ENCODE measurements at regions not wholly inside any gene's neighbourhood (a gene's known extent, or its start where the extent isn't known, plus 50 kb on each side); places are given as distances from the start of the nearest gene placed in this dataset.

- Mint-ChIP-seq H3K36me3 (no peaks in the 10 kb centered on the region), H3K4me1 (no peaks in the 10 kb centered on the region), H3K27me3 (no peaks in the 10 kb centered on the region), H3K4me3 (no peak overlapping the region), H3K9me3 (no peaks in the 10 kb centered on the region), H3K27ac (no peak overlapping the region)
- no peak for DNase-seq
- ATAC-seq (replicated peaks) = peak in 1 of 2 donors; percentile 14
Measured at GRCh38 chr4:171186700-171187099, 626.5 kb upstream of the GALNTL6 start.

GRCh38 chr4:171181090-171181489 lies 632.1 kb upstream of the GALNTL6 start:
- H3K4me3 Mint-ChIP-seq = no peak overlapping the region
- H3K4me1 Mint-ChIP-seq = no peaks in the 10 kb centered on the region
- no peak overlapping the region for H3K27ac Mint-ChIP-seq
- H3K36me3 Mint-ChIP-seq = no peaks in the 10 kb centered on the region
- ATAC-seq (replicated peaks) (no peak), DNase-seq (no peak)
- H3K27me3 Mint-ChIP-seq = no peaks in the 10 kb centered on the region
- H3K9me3 Mint-ChIP-seq = no peaks in the 10 kb centered on the region

GRCh38 chr4:171170671-171171070 lies 642.5 kb upstream of the GALNTL6 start:
- H3K4me3 Mint-ChIP-seq = no peak overlapping the region
- H3K27me3 Mint-ChIP-seq = no peaks in the 10 kb centered on the region
- ATAC-seq (replicated peaks) (no peak), DNase-seq (no peak)
- H3K9me3 Mint-ChIP-seq = peaks cover 7 to 14% of the 10 kb centered on the region in 2 donors
- no peaks in the 10 kb centered on the region for H3K4me1 Mint-ChIP-seq
- no peaks in the 10 kb centered on the region for H3K36me3 Mint-ChIP-seq
- H3K27ac Mint-ChIP-seq = no peak overlapping the region

GRCh38 chr4:171169396-171169795 lies 643.8 kb upstream of the GALNTL6 start:
- DNase-seq (no peak), ATAC-seq (replicated peaks) (peak in 1 of 2 donors; percentile 16)
- peaks cover 7 to 14% of the 10 kb centered on the region in 2 donors for H3K9me3 Mint-ChIP-seq
- H3K4me1 Mint-ChIP-seq = no peaks in the 10 kb centered on the region
- no peak overlapping the region for H3K4me3 Mint-ChIP-seq
- no peaks in the 10 kb centered on the region for H3K27me3 Mint-ChIP-seq
- no peaks in the 10 kb centered on the region for H3K36me3 Mint-ChIP-seq
- H3K27ac Mint-ChIP-seq = no peak overlapping the region

- Mint-ChIP-seq H3K36me3 (no peaks in the 10 kb centered on the region), H3K27me3 (no peaks in the 10 kb centered on the region), H3K27ac (no peak overlapping the region), H3K9me3 (peaks cover 0 to 3% of the 10 kb centered on the region in 2 donors), H3K4me3 (no peak overlapping the region), H3K4me1 (no peaks in the 10 kb centered on the region)
- ATAC-seq (replicated peaks) = no peak
- no peak for DNase-seq
Measured at GRCh38 chr4:171162478-171162877, 650.7 kb upstream of the GALNTL6 start.

GRCh38 chr4:171157462-171158082 lies 655.6 kb upstream of the GALNTL6 start:
- DNase-seq (no peak), ATAC-seq (replicated peaks) (no peak)
- Mint-ChIP-seq H3K36me3 (no peaks in the 10 kb centered on the region), H3K4me3 (no peak overlapping the region), H3K4me1 (no peaks in the 10 kb centered on the region), H3K9me3 (no peaks in the 10 kb centered on the region), H3K27me3 (no peaks in the 10 kb centered on the region), H3K27ac (no peak overlapping the region)

- no peaks in the 10 kb centered on the region for H3K36me3 Mint-ChIP-seq
- no peak overlapping the region for H3K4me3 Mint-ChIP-seq
- H3K4me1 Mint-ChIP-seq = no peaks in the 10 kb centered on the region
- no peaks in the 10 kb centered on the region for H3K27me3 Mint-ChIP-seq
- no peak overlapping the region for H3K27ac Mint-ChIP-seq
- H3K9me3 Mint-ChIP-seq = no peaks in the 10 kb centered on the region
- ATAC-seq (replicated peaks) (no peak), DNase-seq (no peak)
Measured at GRCh38 chr4:171142639-171143038, 670.6 kb upstream of the GALNTL6 start.

- no peaks in the 10 kb centered on the region for H3K27me3 Mint-ChIP-seq
- ATAC-seq (replicated peaks) = no peak
- H3K36me3 Mint-ChIP-seq = no peaks in the 10 kb centered on the region
- no peak overlapping the region for H3K27ac Mint-ChIP-seq
- no peak for DNase-seq
- H3K4me1 Mint-ChIP-seq = no peaks in the 10 kb centered on the region
- H3K4me3 Mint-ChIP-seq = no peak overlapping the region
- no peaks in the 10 kb centered on the region for H3K9me3 Mint-ChIP-seq
Measured at GRCh38 chr4:171142045-171142444, 671.2 kb upstream of the GALNTL6 start.

GRCh38 chr4:171130256-171130801 lies 682.9 kb upstream of the GALNTL6 start:
- Mint-ChIP-seq H3K9me3 (peaks cover 3% of the 10 kb centered on the region in 2 donors), H3K27me3 (no peaks in the 10 kb centered on the region), H3K4me3 (no peak overlapping the region), H3K27ac (no peak overlapping the region), H3K4me1 (no peaks in the 10 kb centered on the region), H3K36me3 (no peaks in the 10 kb centered on the region)
- DNase-seq (no peak), ATAC-seq (replicated peaks) (no peak)

- H3K27ac Mint-ChIP-seq = no peak overlapping the region
- no peak for ATAC-seq (replicated peaks)
- H3K36me3 Mint-ChIP-seq = no peaks in the 10 kb centered on the region
- no peaks in the 10 kb centered on the region for H3K4me1 Mint-ChIP-seq
- no peak for DNase-seq
- no peaks in the 10 kb centered on the region for H3K9me3 Mint-ChIP-seq
- no peaks in the 10 kb centered on the region for H3K27me3 Mint-ChIP-seq
- no peak overlapping the region for H3K4me3 Mint-ChIP-seq
Measured at GRCh38 chr4:171118091-171118490, 695.1 kb upstream of the GALNTL6 start.

GRCh38 chr4:171117457-171117856 lies 695.7 kb upstream of the GALNTL6 start:
- Mint-ChIP-seq H3K36me3 (no peaks in the 10 kb centered on the region), H3K27ac (no peak overlapping the region), H3K4me3 (no peak overlapping the region), H3K4me1 (no peaks in the 10 kb centered on the region), H3K9me3 (no peaks in the 10 kb centered on the region), H3K27me3 (no peaks in the 10 kb centered on the region)
- ATAC-seq (replicated peaks) (no peak), DNase-seq (no peak)

GRCh38 chr4:171101845-171102244 lies 711.4 kb upstream of the GALNTL6 start:
- no peaks in the 10 kb centered on the region for H3K4me1 Mint-ChIP-seq
- ATAC-seq (replicated peaks) (no peak), DNase-seq (no peak)
- no peak overlapping the region for H3K4me3 Mint-ChIP-seq
- no peaks in the 10 kb centered on the region for H3K36me3 Mint-ChIP-seq
- H3K27me3 Mint-ChIP-seq = no peaks in the 10 kb centered on the region
- H3K27ac Mint-ChIP-seq = no peak overlapping the region
- peaks cover 7 to 11% of the 10 kb centered on the region in 2 donors for H3K9me3 Mint-ChIP-seq

GRCh38 chr4:171087089-171087488 lies 726.1 kb upstream of the GALNTL6 start:
- no peak for ATAC-seq (replicated peaks)
- H3K36me3 Mint-ChIP-seq = no peaks in the 10 kb centered on the region
- DNase-seq = no peak
- no peaks in the 10 kb centered on the region for H3K27me3 Mint-ChIP-seq
- H3K4me1 Mint-ChIP-seq = no peaks in the 10 kb centered on the region
- no peak overlapping the region for H3K4me3 Mint-ChIP-seq
- no peak overlapping the region for H3K27ac Mint-ChIP-seq
- peaks cover 7 to 11% of the 10 kb centered on the region in 2 donors for H3K9me3 Mint-ChIP-seq

- no peaks in the 10 kb centered on the region for H3K4me1 Mint-ChIP-seq
- no peak for ATAC-seq (replicated peaks)
- H3K27me3 Mint-ChIP-seq = no peaks in the 10 kb centered on the region
- H3K36me3 Mint-ChIP-seq = no peaks in the 10 kb centered on the region
- no peak for DNase-seq
- no peak overlapping the region for H3K4me3 Mint-ChIP-seq
- H3K27ac Mint-ChIP-seq = no peak overlapping the region
- H3K9me3 Mint-ChIP-seq = peaks cover 0 to 4% of the 10 kb centered on the region in 2 donors
Measured at GRCh38 chr4:171067422-171067821, 745.8 kb upstream of the GALNTL6 start.

GRCh38 chr4:171049380-171049779 lies 763.8 kb upstream of the GALNTL6 start:
- Mint-ChIP-seq H3K4me3 (no peak overlapping the region), H3K27ac (no peak overlapping the region), H3K27me3 (no peaks in the 10 kb centered on the region), H3K9me3 (peaks cover 0 to 5% of the 10 kb centered on the region in 2 donors), H3K4me1 (no peaks in the 10 kb centered on the region), H3K36me3 (no peaks in the 10 kb centered on the region)
- DNase-seq = no peak
- ATAC-seq (replicated peaks) = no peak

Measured in stimulated activated naive B cell treated with anti-CD40 and anti-IgM and Interleukin-4, amounts not matched to agents 10 μg/mL and 1 μg/mL and 100 μg/mL, for 72 hours (primary cell).